ENCODE measurements at regions not wholly inside any gene's neighbourhood (a gene's known extent, or its start where the extent isn't known, plus 50 kb on each side); places are given as distances from the start of the nearest gene placed in this dataset.

DNA sequence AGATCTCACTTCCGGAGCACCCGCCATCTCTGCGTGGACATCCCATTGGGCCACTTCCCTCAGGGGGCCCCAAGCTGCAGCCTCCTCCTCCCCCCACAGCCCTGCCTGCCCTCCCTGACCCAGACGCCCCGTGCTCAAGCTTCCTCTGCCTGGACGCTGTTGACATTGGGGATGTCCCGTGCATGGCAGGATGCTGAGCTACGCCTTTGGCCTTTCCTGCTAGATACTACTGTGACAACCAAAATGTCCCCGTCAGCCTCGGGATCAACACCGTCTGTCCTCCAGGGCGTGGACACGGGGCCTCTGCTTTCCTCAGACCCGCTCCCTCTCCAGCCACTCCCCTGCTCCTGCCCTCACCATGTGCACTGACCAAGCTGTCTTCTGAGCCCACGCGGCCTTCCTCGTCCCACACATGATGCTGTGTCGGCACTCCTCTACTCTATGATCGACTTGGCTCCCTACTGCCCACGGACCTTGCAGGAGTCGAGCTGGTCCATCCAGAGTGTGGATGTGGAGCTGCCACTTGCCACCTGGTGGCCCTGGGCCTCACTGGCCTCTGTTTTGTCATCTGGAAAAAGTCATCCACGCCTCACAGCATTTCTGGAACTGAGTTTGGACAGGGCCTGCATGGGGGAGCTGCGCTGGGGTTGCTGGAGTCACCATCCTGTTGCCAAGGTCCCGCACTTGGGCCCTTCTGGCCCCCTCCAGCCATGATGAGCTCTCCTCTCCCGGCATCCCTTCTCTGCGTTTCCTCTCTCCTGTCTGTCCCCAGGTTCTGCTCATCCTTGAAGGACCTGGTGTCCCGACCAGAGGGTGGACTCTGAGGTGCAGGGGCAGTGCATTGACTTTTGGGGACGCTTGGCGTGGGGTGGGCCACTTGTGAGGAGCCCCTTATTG, 221.7 kb upstream of the CIBAR2 start:
- Histone ChIP-seq H3K27me3 (no peaks in the 10 kb centered on the region), H3K4me3 (no peak overlapping the region), H3K36me3 (replicated peaks in 1 of 2) (no peaks in the 10 kb centered on the region), H3K27ac (peak overlapping the region in 2 of 5 donors; percentile 52 to 69), H3K9me3 (replicated peaks in 1 of 3) (no peaks in the 10 kb centered on the region), H3K4me1 (replicated peaks in 1 of 2) (peaks cover 0 to 27% of the 10 kb centered on the region in 2 donors)
- WGBS, 4 donors: 80 to 90% (median 85%) methylated on average over 14 to 29 of the region's 29 CpGs
- intact Hi-C loops (cut with DNase I): no loop called here
- no peak for TF ChIP-seq POLR2A (IDR thresholded peaks at IDR 0.05)
- peak in 3 of 7 donors; percentile 40 to 70 (median 66) for DNase-seq

- intact Hi-C loops (cut with DNase I): no loop called here
- Histone ChIP-seq H3K4me3 (no peak overlapping the region), H3K36me3 (replicated peaks in 1 of 2) (no peaks in the 10 kb centered on the region), H3K27ac (peak overlapping the region in 2 of 5 donors; percentile 60 to 69), H3K27me3 (no peaks in the 10 kb centered on the region), H3K9me3 (replicated peaks in 1 of 3) (no peaks in the 10 kb centered on the region), H3K4me1 (replicated peaks in 1 of 2) (peaks cover 0 to 25% of the 10 kb centered on the region in 2 donors)
- WGBS, 4 donors: 62 to 69% (median 67%) methylated on average over 19 to 35 of the region's 35 CpGs
- no peak for DNase-seq
- TF ChIP-seq CTCF (IDR thresholded peaks at IDR 0.05) (no peak), POLR2A (IDR thresholded peaks at IDR 0.05) (no peak)
Measured at GRCh38 chr16:85334718-85335583, 222.7 kb upstream of the CIBAR2 start.

GRCh38 chr16:85335584-85336491, 223.6 kb upstream of the CIBAR2 start:
- H3K4me1 ChIP-seq (replicated peaks in 1 of 2): peaks cover 0 to 16% of the 10 kb centered on the region in 2 donors
- no peaks in the 10 kb centered on the region for H3K27me3 ChIP-seq
- no peaks in the 10 kb centered on the region for H3K36me3 ChIP-seq (replicated peaks in 1 of 2)
- H3K9me3 ChIP-seq (replicated peaks in 1 of 3): no peaks in the 10 kb centered on the region
- no peak overlapping the region for H3K4me3 ChIP-seq
- intact Hi-C loops (cut with DNase I): no loop called here
- H3K27ac ChIP-seq: peak overlapping the region in 1 of 5 donors; percentile 60
- TF ChIP-seq POLR2A (IDR thresholded peaks at IDR 0.05) (no peak), CTCF (IDR thresholded peaks at IDR 0.05) (no peak)
- peak in 1 of 7 donors; percentile 46 for DNase-seq
- 75 to 86% (median 83%) methylated on average over 19 to 24 of the region's 24 CpGs for WGBS, 4 donors

- peaks cover 0 to 14% of the 10 kb centered on the region in 2 donors for H3K4me1 ChIP-seq (replicated peaks in 1 of 2)
- no peak for DNase-seq
- 89 to 94% (median 90%) methylated on average over 10 to 11 of the region's 11 CpGs for WGBS, 4 donors
- no peaks in the 10 kb centered on the region for H3K9me3 ChIP-seq (replicated peaks in 1 of 3)
- no peaks in the 10 kb centered on the region for H3K36me3 ChIP-seq (replicated peaks in 1 of 2)
- intact Hi-C loops (cut with DNase I): no loop called here
- no peak overlapping the region for H3K27ac ChIP-seq
- no peak overlapping the region for H3K4me3 ChIP-seq
- no peak for TF ChIP-seq POLR2A (IDR thresholded peaks at IDR 0.05)
- no peak for TF ChIP-seq CTCF (IDR thresholded peaks at IDR 0.05)
- H3K27me3 ChIP-seq: no peaks in the 10 kb centered on the region
Measured at GRCh38 chr16:85337910-85338637, 225.8 kb upstream of the CIBAR2 start.
